ENCODE measurements at regions not wholly inside any gene's neighbourhood (a gene's known extent, or its start where the extent isn't known, plus 50 kb on each side); places are given as distances from the start of the nearest gene placed in this dataset.

DNA sequence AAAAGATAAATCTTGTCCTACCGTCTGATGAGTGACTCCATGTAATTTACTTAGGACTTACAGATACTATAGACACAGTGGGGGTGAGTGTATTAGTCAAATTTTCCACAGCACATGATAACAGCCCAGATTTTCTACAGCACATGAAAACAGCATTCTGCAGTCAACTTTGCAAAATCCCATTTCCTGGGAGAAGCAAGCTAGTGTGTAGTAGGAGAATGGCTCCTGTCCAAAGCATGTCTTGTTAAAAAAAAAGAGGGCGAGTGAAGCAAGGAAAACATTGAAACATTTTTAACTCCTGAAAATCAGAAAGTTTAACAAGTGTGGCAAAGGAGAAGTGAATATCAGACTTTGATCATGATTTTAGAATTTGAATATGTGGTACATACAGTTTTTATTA, 817.8 kb upstream of the FAM98A start:
- TF ChIP-seq, protein P1, sequence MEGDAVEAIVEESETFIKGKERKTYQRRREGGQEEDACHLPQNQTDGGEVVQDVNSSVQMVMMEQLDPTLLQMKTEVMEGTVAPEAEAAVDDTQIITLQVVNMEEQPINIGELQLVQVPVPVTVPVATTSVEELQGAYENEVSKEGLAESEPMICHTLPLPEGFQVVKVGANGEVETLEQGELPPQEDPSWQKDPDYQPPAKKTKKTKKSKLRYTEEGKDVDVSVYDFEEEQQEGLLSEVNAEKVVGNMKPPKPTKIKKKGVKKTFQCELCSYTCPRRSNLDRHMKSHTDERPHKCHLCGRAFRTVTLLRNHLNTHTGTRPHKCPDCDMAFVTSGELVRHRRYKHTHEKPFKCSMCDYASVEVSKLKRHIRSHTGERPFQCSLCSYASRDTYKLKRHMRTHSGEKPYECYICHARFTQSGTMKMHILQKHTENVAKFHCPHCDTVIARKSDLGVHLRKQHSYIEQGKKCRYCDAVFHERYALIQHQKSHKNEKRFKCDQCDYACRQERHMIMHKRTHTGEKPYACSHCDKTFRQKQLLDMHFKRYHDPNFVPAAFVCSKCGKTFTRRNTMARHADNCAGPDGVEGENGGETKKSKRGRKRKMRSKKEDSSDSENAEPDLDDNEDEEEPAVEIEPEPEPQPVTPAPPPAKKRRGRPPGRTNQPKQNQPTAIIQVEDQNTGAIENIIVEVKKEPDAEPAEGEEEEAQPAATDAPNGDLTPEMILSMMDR (tag by site-specific recombination; IDR thresholded peaks at IDR 0.05), result no peak
- TF ChIP-seq, protein P2, sequence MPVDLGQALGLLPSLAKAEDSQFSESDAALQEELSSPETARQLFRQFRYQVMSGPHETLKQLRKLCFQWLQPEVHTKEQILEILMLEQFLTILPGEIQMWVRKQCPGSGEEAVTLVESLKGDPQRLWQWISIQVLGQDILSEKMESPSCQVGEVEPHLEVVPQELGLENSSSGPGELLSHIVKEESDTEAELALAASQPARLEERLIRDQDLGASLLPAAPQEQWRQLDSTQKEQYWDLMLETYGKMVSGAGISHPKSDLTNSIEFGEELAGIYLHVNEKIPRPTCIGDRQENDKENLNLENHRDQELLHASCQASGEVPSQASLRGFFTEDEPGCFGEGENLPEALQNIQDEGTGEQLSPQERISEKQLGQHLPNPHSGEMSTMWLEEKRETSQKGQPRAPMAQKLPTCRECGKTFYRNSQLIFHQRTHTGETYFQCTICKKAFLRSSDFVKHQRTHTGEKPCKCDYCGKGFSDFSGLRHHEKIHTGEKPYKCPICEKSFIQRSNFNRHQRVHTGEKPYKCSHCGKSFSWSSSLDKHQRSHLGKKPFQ (tag by site-specific recombination; IDR thresholded peaks at IDR 0.05), result no peak
- TF ChIP-seq, protein P3, sequence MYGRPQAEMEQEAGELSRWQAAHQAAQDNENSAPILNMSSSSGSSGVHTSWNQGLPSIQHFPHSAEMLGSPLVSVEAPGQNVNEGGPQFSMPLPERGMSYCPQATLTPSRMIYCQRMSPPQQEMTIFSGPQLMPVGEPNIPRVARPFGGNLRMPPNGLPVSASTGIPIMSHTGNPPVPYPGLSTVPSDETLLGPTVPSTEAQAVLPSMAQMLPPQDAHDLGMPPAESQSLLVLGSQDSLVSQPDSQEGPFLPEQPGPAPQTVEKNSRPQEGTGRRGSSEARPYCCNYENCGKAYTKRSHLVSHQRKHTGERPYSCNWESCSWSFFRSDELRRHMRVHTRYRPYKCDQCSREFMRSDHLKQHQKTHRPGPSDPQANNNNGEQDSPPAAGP (tag by site-specific recombination; IDR thresholded peaks at IDR 0.05), result no peak
- TF ChIP-seq ZBTB21 (tag by site-specific recombination; IDR thresholded peaks at IDR 0.05) (no peak), ZNF521 (tag by site-specific recombination; IDR thresholded peaks at IDR 0.05) (no peak), SETDB1 (IDR thresholded peaks at IDR 0.05; ENCODE audit: insufficient read length, low read length) (no peak), ZBTB8A (tag by site-specific recombination; IDR thresholded peaks at IDR 0.05) (no peak), ZNF302 (tag by site-specific recombination; IDR thresholded peaks at IDR 0.05; ENCODE audit: low read depth) (no peak), ZNF777 (tag by site-specific recombination; IDR thresholded peaks at IDR 0.05; ENCODE audit: borderline replicate concordance) (no peak)
- TF ChIP-seq, protein P4, sequence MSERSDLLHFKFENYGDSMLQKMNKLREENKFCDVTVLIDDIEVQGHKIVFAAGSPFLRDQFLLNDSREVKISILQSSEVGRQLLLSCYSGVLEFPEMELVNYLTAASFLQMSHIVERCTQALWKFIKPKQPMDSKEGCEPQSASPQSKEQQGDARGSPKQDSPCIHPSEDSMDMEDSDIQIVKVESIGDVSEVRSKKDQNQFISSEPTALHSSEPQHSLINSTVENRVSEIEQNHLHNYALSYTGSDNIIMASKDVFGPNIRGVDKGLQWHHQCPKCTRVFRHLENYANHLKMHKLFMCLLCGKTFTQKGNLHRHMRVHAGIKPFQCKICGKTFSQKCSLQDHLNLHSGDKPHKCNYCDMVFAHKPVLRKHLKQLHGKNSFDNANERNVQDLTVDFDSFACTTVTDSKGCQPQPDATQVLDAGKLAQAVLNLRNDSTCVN (tag by site-specific recombination; optimal IDR thresholded peaks at IDR 0.05), result no peak
- TF ChIP-seq, protein P5, sequence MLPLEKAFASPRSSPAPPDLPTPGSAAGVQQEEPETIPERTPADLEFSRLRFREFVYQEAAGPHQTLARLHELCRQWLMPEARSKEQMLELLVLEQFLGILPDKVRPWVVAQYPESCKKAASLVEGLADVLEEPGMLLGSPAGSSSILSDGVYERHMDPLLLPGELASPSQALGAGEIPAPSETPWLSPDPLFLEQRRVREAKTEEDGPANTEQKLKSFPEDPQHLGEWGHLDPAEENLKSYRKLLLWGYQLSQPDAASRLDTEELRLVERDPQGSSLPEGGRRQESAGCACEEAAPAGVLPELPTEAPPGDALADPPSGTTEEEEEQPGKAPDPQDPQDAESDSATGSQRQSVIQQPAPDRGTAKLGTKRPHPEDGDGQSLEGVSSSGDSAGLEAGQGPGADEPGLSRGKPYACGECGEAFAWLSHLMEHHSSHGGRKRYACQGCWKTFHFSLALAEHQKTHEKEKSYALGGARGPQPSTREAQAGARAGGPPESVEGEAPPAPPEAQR (tag by site-specific recombination; IDR thresholded peaks at IDR 0.05), result no peak

All from HEK293 (cell line).